H1 (cell line): ENCODE measurements at regions not wholly inside any gene's neighbourhood (a gene's known extent, or its start where the extent isn't known, plus 50 kb on each side); places are given as distances from the start of the nearest gene placed in this dataset.

Experiments used
- BRCA1 ChIP-seq: IDR thresholded peaks from 2 replicates; pipeline ENCODE4 v1.6.1; 2012; ENCODE audit warnings: low read depth, low read length, improper control_type of control experiment
- CHD7 ChIP-seq: fragments of 300-600 bp; sonication (generic); IDR thresholded peaks from 2 replicates; pipeline ENCODE4 v1.7.1; 2012; ENCODE audit warnings: low read length, moderate library complexity, mild to moderate bottlenecking, inconsistent platforms; ENCODE audit not compliant: insufficient replicate concordance
- JUN ChIP-seq: IDR thresholded peaks from 2 replicates; pipeline ENCODE4 v1.6.1; 2011; ENCODE audit warnings: low read depth, mild to moderate bottlenecking, improper control_type of control experiment, low read length
- KDM1A ChIP-seq: fragments of 200-600, 300-600 bp; sonication (generic); IDR thresholded peaks from 2 replicates; pipeline ENCODE4 v1.7.1; 2016; ENCODE audit warnings: mild to moderate bottlenecking, low read length, borderline replicate concordance
- POLR2A ChIP-seq, 2 experiments: IDR thresholded peaks; 1 replicate in 1 of 2; 2 replicates in 1 of 2; pipeline ENCODE4 v1.6.1; 2011; ENCODE audit warnings: low read depth in 2 of 2, low read length in 2 of 2, mild to moderate bottlenecking in 2 of 2; ENCODE audit errors: control extremely low read depth in 1 of 2
- RAD21 ChIP-seq, 2 experiments: IDR thresholded peaks in 1 of 2; conservative IDR thresholded peaks in 1 of 2; 2 replicates each; pipeline ENCODE4 v1.6.1; 2011; ENCODE audit warnings: low read depth in 2 of 2, low read length in 2 of 2, improper control_type of control experiment in 1 of 2, inconsistent platforms in 1 of 2, mild to moderate bottlenecking in 1 of 2, moderate library complexity in 1 of 2
- TF ChIP-seq, protein P1 (sequence below), 3 experiments: IDR thresholded peaks; 1 replicate in 2 of 3; 2 replicates in 1 of 3; pipeline versions ENCODE4 v1.5.1 to v1.6.1; 2011; ENCODE audit warnings: low read length in 3 of 3, mild to moderate bottlenecking in 3 of 3, inconsistent platforms in 2 of 3, low read depth in 1 of 3, moderate library complexity in 1 of 3; ENCODE audit not compliant: insufficient read depth in 1 of 3; ENCODE audit errors: control extremely low read depth in 1 of 3
- TF ChIP-seq, protein P2 (sequence below): IDR thresholded peaks from 2 replicates; pipeline ENCODE4 v1.6.1; 2012; ENCODE audit warnings: inconsistent platforms

DNA sequence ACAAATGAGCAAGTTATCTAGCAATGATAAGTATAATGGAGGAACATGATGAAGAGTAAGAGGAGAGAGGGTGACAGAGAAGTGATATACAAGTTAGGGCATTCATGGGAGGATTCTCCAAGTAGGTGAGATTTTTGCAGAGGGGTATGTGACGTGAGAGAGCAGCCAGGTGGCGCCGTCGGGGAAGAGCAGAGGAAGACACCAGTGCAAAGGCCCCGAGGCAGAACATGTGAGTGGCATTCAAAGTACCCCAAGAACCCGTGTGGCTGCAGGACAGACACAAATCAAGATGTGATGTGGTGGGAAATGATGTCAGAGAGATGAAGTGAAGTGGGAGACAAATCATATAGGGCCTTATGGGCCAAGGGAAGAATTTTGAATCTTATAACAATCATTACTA, 81.8 kb upstream of the GRM7 start (continued):
- TF ChIP-seq CHD7, result no peak
- TF ChIP-seq POLR2A (IDR thresholded peaks at IDR 0.05; ENCODE audit: control extremely low read depth in 1 of 2, low read depth in 2 of 2, low read length in 2 of 2), result no peak
- peak; percentile 12 to 44; a peak in 2 of 4 replicates for TF ChIP-seq RAD21 (IDR thresholded peaks at IDR 0.05 in 1 of 2, conservative IDR thresholded peaks at IDR 0.05 in 1 of 2; ENCODE audit: low read depth in 2 of 2, low read length in 2 of 2)
- TF ChIP-seq JUN, result no peak
- TF ChIP-seq KDM1A, result peak; percentile 97
- TF ChIP-seq, protein P1, sequence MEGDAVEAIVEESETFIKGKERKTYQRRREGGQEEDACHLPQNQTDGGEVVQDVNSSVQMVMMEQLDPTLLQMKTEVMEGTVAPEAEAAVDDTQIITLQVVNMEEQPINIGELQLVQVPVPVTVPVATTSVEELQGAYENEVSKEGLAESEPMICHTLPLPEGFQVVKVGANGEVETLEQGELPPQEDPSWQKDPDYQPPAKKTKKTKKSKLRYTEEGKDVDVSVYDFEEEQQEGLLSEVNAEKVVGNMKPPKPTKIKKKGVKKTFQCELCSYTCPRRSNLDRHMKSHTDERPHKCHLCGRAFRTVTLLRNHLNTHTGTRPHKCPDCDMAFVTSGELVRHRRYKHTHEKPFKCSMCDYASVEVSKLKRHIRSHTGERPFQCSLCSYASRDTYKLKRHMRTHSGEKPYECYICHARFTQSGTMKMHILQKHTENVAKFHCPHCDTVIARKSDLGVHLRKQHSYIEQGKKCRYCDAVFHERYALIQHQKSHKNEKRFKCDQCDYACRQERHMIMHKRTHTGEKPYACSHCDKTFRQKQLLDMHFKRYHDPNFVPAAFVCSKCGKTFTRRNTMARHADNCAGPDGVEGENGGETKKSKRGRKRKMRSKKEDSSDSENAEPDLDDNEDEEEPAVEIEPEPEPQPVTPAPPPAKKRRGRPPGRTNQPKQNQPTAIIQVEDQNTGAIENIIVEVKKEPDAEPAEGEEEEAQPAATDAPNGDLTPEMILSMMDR (IDR thresholded peaks at IDR 0.05; ENCODE audit: control extremely low read depth in 1 of 3, insufficient read depth in 1 of 3, low read depth in 1 of 3, low read length in 3 of 3), result peak in 2 of 3 experiments; percentile 34 to 51; a peak in 2 of 4 replicates
- TF ChIP-seq, protein P2, sequence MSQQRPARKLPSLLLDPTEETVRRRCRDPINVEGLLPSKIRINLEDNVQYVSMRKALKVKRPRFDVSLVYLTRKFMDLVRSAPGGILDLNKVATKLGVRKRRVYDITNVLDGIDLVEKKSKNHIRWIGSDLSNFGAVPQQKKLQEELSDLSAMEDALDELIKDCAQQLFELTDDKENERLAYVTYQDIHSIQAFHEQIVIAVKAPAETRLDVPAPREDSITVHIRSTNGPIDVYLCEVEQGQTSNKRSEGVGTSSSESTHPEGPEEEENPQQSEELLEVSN, result no peak
- no peak for TF ChIP-seq BRCA1
- TF ChIP-seq, all 59 proteins: peak for 4
